SH-SY5Y (cell line): ENCODE measurements at regions not wholly inside any gene's neighbourhood (a gene's known extent, or its start where the extent isn't known, plus 50 kb on each side); places are given as distances from the start of the nearest gene placed in this dataset.

Experiments used
- GATA2 ChIP-seq: IDR thresholded peaks from 2 replicates; pipeline ENCODE4 v1.6.1; 2011; ENCODE audit warnings: mild to moderate bottlenecking, low read depth, low read length
- GATA3 ChIP-seq: IDR thresholded peaks from 2 replicates; pipeline ENCODE4 v1.6.1; 2011; ENCODE audit warnings: low read depth, mild to moderate bottlenecking, low read length, moderate library complexity

GRCh38 chr17:62206550-62206949, 141.5 kb upstream of the MED13 start:
- TF ChIP-seq GATA3 (no peak), GATA2 (peak; percentile 64; the same call in 1 of the 2 replicates)
